ENCODE measurements at regions not wholly inside any gene's neighbourhood (a gene's known extent, or its start where the extent isn't known, plus 50 kb on each side); places are given as distances from the start of the nearest gene placed in this dataset.

DNA sequence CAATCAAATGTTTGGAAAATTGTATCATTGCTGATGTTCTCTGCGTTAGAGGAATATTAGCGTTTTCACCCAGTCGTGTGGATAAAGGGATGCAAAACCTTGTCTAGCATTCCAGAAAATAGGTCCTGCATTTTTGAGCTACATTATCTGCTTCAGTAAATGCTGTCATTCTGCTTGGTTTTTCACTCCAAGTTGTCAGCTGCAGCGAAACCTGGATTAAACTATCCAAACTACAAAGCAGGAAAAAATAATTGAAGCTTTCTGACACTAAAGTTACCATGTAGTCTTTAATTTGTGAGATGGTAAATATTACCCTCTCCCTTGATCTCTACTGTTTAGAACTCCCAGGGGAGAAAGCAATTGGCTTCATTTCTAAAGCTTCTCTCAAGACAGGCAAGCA, 1795.5 kb upstream of the PRR20A start:
- no peak for DNase-seq (ENCODE audit: low read depth)
- no peak overlapping the region for H3K4me3 ChIP-seq (ENCODE audit: low read depth, low read length)
- TF ChIP-seq, protein P1, sequence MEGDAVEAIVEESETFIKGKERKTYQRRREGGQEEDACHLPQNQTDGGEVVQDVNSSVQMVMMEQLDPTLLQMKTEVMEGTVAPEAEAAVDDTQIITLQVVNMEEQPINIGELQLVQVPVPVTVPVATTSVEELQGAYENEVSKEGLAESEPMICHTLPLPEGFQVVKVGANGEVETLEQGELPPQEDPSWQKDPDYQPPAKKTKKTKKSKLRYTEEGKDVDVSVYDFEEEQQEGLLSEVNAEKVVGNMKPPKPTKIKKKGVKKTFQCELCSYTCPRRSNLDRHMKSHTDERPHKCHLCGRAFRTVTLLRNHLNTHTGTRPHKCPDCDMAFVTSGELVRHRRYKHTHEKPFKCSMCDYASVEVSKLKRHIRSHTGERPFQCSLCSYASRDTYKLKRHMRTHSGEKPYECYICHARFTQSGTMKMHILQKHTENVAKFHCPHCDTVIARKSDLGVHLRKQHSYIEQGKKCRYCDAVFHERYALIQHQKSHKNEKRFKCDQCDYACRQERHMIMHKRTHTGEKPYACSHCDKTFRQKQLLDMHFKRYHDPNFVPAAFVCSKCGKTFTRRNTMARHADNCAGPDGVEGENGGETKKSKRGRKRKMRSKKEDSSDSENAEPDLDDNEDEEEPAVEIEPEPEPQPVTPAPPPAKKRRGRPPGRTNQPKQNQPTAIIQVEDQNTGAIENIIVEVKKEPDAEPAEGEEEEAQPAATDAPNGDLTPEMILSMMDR (conservative IDR thresholded peaks at IDR 0.05; ENCODE audit: low read depth, low read length): no peak

DNA sequence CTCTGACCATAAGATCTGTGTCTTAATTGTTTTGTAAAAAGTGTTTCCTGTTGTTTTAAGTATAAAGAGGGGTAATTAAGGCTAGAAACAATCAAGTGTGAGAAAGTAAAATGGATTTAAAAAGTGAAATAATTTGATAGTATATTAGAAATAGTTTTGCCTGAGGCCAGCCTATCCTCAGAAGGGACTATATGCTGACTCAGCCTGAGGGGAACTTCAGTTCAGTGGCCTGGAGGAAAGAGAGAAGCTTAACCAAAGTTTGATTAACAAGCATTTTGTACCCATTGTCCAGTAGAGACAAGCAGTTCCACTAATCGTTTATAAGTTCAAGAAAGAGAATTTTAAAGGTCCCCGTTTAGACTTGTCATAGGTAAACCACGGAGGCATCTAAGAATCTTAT, 1793.2 kb upstream of the PRR20A start:
- TF ChIP-seq, protein P1 (conservative IDR thresholded peaks at IDR 0.05; ENCODE audit: low read depth, low read length): no peak
- no peak overlapping the region for H3K4me3 ChIP-seq (ENCODE audit: low read depth, low read length)
- no peak for DNase-seq (ENCODE audit: low read depth)

GRCh38 chr13:55359067-55359466, 1781.7 kb upstream of the PRR20A start:
- no peak overlapping the region for H3K4me3 ChIP-seq (ENCODE audit: low read depth, low read length)
- TF ChIP-seq, protein P1 (conservative IDR thresholded peaks at IDR 0.05; ENCODE audit: low read depth, low read length): no peak
- no peak for DNase-seq (ENCODE audit: low read depth)

- no peak overlapping the region for H3K4me3 ChIP-seq (ENCODE audit: low read depth, low read length)
- DNase-seq (ENCODE audit: low read depth): no peak
- TF ChIP-seq, protein P1 (conservative IDR thresholded peaks at IDR 0.05; ENCODE audit: low read depth, low read length): no peak
These were observed 1779.6 kb upstream of the PRR20A start for GRCh38 chr13:55361141-55361540.

GRCh38 chr13:55366676-55367075, 1774.0 kb upstream of the PRR20A start:
- no peak for DNase-seq (ENCODE audit: low read depth)
- TF ChIP-seq, protein P1 (conservative IDR thresholded peaks at IDR 0.05; ENCODE audit: low read depth, low read length): no peak
- H3K4me3 ChIP-seq (ENCODE audit: low read depth, low read length): no peak overlapping the region

DNA sequence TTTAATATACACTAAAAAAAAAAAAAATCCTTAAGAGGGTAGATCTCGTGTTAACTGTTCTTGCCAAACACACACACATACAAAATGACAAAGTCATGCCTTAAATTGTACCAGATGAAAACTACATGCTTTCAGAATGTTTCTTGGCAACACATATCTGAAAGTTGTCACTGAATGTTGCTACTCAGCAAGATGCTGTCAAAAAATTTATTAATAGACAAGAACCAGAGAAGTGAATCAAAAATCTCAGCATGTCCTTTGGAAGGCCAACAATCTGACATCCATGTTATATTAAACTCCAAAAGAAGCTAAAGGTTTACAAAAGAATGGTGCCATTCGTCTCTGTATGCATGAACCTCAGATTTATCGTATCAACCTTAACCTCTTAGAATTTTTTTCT, 1746.2 kb upstream of the PRR20A start:
- TF ChIP-seq, protein P1 (conservative IDR thresholded peaks at IDR 0.05; ENCODE audit: low read depth, low read length): no peak
- no peak overlapping the region for H3K4me3 ChIP-seq (ENCODE audit: low read depth, low read length)
- DNase-seq (ENCODE audit: low read depth): no peak

DNA sequence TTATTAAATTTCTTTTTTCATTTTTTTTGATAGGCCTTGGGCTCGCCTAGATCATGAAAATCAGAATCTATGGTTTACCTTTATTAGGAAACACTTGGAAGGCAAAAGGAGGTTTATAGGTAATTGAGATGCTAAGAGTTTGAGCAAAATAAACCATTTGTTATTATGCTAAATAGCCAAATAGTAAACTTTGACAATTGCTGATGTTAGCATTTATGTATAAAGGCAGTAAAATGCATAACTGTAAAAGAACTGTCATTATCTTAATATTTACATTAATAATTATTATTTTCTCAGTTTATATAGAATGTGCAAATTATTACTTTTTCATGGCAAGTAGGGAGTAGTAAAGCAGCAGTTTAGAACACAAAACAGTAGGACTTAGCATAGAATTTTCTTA, 1737.8 kb upstream of the PRR20A start:
- H3K4me3 ChIP-seq (ENCODE audit: low read depth, low read length): no peak overlapping the region
- TF ChIP-seq, protein P1 (conservative IDR thresholded peaks at IDR 0.05; ENCODE audit: low read depth, low read length): no peak
- no peak for DNase-seq (ENCODE audit: low read depth)
